Colonic mucosa (tissue), 4 donors: ENCODE measurements at regions not wholly inside any gene's neighbourhood (a gene's known extent, or its start where the extent isn't known, plus 50 kb on each side); places are given as distances from the start of the nearest gene placed in this dataset.

Experiments
- DNase-seq: peaks from one replicate; pipeline ENCODE4 v3.0.0-alpha.2; 2020
- H3K27ac ChIP-seq: fragments of 200-600 bp; one replicate; pipeline ENCODE4 v1.8.0; 2021
- H3K27me3 ChIP-seq: fragments of 200-600 bp; one replicate; pipeline ENCODE4 v1.8.0; 2021
- H3K36me3 ChIP-seq: fragments of 200-600 bp; one replicate; pipeline ENCODE4 v1.8.0; 2021
- H3K4me1 ChIP-seq: fragments of 200-600 bp; one replicate; pipeline ENCODE4 v1.8.0; 2021; ENCODE audit warnings: mild to moderate bottlenecking
- H3K4me3 ChIP-seq: fragments of 200-600 bp; one replicate; pipeline ENCODE4 v1.8.0; 2021
- H3K9ac ChIP-seq, 2 donors: one replicate each; pipeline ENCODE4 v1.7.0; 2013; ENCODE audit warnings: control low read depth in 2 of 2, low read depth in 2 of 2, low read length in 2 of 2
- H3K9me3 ChIP-seq: fragments of 200-600 bp; one replicate; pipeline ENCODE4 v1.8.0; 2021
- intact Hi-C: fragments of 100-400 bp; cut with DNase I; formaldehyde crosslinking; loops from one replicate; pipeline ENCODE4 v1.14.1; 2022
- TF ChIP-seq, protein P1 (sequence below): fragments of 200-600 bp; IDR thresholded peaks from one replicate; pipeline ENCODE4 v1.8.0; 2022; ENCODE audit warnings: antibody characterized with exemption, mild to moderate bottlenecking
- donor health status: healthy.
- donor health status: DM: no; HTN: no; CAD: no.
- donor health status: DM: no; HTN: no; CAD: no.

DNA sequence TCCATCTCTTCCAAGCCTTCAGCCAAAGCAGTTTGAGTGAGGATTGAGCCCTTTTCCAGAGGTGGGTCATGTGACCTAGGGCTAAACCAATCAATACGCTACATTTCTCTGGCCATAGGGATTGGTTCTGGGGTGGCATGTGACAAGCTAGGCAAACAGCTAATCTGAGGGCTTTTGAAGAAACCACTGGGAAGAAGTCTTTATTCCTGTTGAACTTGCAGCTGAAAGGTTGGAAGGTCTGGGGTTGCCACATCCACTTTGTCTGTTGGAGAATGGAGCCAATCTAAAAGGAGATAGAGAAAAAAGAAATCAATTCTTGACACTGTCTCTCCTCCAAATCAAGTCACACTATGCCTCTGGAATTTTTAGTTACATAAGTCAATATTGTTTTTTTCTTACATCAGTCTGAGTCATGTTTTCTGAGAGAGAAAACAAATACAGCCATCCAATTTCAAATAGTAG is 637.8 kb upstream of the WWC1 start:
- Histone ChIP-seq H3K9ac (no peak overlapping the region), H3K9me3 (no peaks in the 10 kb centered on the region), H3K4me1 (no peaks in the 10 kb centered on the region), H3K4me3 (no peak overlapping the region), H3K27ac (no peak overlapping the region), H3K36me3 (no peaks in the 10 kb centered on the region), H3K27me3 (no peaks in the 10 kb centered on the region)
- intact Hi-C loops = no loop called here
- no peak for DNase-seq
- TF ChIP-seq, protein P1, sequence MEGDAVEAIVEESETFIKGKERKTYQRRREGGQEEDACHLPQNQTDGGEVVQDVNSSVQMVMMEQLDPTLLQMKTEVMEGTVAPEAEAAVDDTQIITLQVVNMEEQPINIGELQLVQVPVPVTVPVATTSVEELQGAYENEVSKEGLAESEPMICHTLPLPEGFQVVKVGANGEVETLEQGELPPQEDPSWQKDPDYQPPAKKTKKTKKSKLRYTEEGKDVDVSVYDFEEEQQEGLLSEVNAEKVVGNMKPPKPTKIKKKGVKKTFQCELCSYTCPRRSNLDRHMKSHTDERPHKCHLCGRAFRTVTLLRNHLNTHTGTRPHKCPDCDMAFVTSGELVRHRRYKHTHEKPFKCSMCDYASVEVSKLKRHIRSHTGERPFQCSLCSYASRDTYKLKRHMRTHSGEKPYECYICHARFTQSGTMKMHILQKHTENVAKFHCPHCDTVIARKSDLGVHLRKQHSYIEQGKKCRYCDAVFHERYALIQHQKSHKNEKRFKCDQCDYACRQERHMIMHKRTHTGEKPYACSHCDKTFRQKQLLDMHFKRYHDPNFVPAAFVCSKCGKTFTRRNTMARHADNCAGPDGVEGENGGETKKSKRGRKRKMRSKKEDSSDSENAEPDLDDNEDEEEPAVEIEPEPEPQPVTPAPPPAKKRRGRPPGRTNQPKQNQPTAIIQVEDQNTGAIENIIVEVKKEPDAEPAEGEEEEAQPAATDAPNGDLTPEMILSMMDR = no peak

DNA sequence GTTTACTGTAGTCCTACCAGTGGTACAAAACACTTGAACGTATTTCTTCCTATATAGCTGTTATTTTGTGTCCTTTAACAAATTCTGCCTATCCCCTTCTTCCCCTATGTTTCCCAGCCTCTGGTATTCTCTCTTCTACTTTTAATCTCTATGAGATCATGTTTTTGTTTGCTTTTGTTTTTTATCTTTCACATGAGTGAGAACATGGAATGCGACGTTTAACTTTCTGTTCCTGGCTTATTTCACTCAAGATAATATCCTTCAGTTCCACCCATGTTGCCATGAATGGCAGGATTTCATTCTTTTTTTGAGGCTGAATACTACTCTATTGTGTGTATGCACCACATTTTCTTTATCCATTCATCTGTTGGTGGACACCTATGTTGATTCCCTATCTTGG is 634.4 kb upstream of the WWC1 start:
- no peak overlapping the region for H3K9ac ChIP-seq
- no peaks in the 10 kb centered on the region for H3K36me3 ChIP-seq
- no peaks in the 10 kb centered on the region for H3K4me1 ChIP-seq
- TF ChIP-seq, protein P1 = no peak
- no peak overlapping the region for H3K27ac ChIP-seq
- H3K9me3 ChIP-seq = no peaks in the 10 kb centered on the region
- H3K27me3 ChIP-seq = no peaks in the 10 kb centered on the region
- no peak overlapping the region for H3K4me3 ChIP-seq
- intact Hi-C loops = no loop called here
- no peak for DNase-seq

DNA sequence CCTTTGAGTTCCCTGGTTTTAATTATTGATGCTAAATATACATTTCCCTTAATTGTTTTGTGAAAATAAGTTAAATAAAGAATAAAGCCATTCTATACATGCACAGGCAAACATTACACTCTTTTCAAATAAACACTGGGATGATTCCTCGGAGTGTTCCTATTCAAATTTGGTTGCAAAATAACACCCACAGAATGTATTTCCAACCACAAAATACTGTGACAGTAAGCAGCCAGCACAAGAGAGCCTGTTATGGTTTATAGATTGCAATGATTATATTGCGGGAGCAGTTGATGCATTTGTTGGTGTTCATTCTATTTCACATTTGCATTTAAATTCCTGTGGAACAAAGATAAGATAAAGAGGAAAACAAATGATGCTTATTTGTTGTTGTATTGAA is 632.6 kb upstream of the WWC1 start:
- Histone ChIP-seq H3K27me3 (no peaks in the 10 kb centered on the region), H3K27ac (no peak overlapping the region), H3K4me3 (no peak overlapping the region), H3K4me1 (no peaks in the 10 kb centered on the region), H3K36me3 (no peaks in the 10 kb centered on the region), H3K9me3 (no peaks in the 10 kb centered on the region), H3K9ac (no peak overlapping the region)
- TF ChIP-seq, protein P1 = no peak
- intact Hi-C loops = no loop called here
- no peak for DNase-seq

DNA sequence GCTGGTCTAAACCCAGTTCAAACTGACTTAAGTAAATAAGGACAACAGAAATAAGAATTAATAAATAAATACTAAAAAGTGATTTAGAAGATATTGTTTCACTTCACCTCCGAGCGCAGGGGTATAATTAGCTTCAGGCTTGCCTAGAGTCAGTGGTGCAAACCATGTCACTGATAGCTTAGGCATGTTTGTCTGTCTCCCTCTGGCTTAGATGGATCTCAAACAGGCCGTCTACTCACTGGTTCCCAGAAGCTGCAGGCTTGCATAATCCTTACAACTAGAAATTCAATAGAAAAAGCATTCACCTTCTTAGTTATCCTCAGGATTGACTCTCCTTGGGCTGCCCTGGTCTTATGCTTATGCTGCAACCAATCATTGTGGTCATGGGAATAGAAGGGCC is 629.8 kb upstream of the WWC1 start:
- H3K4me3 ChIP-seq = no peak overlapping the region
- intact Hi-C loops = no loop called here
- H3K9ac ChIP-seq = no peak overlapping the region
- no peaks in the 10 kb centered on the region for H3K36me3 ChIP-seq
- H3K4me1 ChIP-seq = no peaks in the 10 kb centered on the region
- H3K9me3 ChIP-seq = no peaks in the 10 kb centered on the region
- no peak for DNase-seq
- TF ChIP-seq, protein P1 = no peak
- H3K27ac ChIP-seq = no peak overlapping the region
- no peaks in the 10 kb centered on the region for H3K27me3 ChIP-seq

DNA sequence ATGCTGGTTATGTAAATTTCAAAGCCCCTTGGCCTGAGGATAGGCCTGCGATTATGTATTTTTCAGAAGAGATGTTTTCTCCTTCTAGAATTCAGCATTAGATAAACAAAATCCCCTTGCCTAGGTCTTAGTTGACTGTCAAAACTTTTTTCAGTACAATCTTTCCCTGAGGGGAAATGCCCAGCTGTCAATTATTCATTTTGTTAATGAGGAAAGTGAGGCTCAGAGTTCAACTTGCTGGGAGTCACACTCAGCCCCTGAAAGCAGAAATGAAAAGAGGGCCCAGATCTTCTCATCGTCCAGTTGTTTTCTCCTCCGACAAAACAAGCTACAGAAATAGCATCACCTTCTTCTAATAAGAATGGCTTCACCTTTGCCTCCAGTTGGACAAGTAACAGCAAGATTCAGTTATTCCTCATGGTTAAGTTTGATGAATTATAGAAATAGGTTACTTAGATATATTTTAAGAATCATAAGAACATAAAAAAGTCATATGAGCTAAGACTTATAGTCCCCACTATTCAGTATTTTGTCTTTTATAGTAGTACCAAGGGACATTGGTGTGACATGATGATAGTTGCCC is 627.1 kb upstream of the WWC1 start:
- Histone ChIP-seq H3K27ac (no peak overlapping the region), H3K4me1 (no peaks in the 10 kb centered on the region), H3K36me3 (no peaks in the 10 kb centered on the region), H3K4me3 (no peak overlapping the region), H3K27me3 (no peaks in the 10 kb centered on the region), H3K9ac (no peak overlapping the region), H3K9me3 (no peaks in the 10 kb centered on the region)
- no peak for DNase-seq
- intact Hi-C loops = no loop called here
- TF ChIP-seq, protein P1 = no peak
